ENCODE measurements at regions not wholly inside any gene's neighbourhood (a gene's known extent, or its start where the extent isn't known, plus 50 kb on each side); places are given as distances from the start of the nearest gene placed in this dataset.

DNA sequence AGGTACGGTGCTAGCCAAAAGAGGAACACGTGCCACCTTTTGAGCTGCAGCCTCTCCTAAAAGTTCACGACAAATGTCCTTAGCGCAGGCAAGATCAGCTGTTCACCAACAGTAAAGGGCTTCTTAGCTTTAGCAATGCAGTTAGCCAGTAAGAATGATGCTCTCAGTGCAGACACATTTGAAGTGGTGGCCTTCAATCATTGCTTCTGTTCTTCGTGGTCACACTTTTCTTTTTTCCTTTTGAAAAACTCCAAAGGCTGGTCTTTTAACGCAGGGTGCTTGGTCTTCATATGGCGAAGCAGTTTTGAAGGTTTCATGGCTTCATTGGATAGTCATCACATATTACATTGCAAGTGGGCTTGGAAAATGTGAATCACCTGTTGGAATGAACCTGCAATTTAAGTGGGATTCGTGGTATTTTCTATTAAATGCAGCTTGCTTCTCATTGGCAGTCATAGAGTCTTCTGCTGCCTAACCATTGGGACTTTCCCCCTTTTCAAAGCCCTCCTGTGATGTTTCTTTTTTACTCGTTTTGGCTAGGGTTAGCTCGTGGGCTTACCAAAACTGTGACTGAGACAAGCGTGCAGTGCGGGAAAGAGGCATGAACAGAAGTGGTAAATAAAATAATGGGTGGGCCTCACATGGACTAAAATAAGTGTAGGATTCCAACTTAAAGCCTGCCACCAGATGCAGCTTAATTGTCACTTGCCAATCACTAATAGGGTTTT is 100.9 kb downstream of the MRPL36 start:
- TF ChIP-seq, protein P1, sequence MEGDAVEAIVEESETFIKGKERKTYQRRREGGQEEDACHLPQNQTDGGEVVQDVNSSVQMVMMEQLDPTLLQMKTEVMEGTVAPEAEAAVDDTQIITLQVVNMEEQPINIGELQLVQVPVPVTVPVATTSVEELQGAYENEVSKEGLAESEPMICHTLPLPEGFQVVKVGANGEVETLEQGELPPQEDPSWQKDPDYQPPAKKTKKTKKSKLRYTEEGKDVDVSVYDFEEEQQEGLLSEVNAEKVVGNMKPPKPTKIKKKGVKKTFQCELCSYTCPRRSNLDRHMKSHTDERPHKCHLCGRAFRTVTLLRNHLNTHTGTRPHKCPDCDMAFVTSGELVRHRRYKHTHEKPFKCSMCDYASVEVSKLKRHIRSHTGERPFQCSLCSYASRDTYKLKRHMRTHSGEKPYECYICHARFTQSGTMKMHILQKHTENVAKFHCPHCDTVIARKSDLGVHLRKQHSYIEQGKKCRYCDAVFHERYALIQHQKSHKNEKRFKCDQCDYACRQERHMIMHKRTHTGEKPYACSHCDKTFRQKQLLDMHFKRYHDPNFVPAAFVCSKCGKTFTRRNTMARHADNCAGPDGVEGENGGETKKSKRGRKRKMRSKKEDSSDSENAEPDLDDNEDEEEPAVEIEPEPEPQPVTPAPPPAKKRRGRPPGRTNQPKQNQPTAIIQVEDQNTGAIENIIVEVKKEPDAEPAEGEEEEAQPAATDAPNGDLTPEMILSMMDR (conservative IDR thresholded peaks at IDR 0.05; ENCODE audit: low read length) = no peak
- no peak for TF ChIP-seq EZH2phosphoT487 (IDR thresholded peaks at IDR 0.05; ENCODE audit: borderline replicate concordance, low read depth, low read length)

Data from OCI-LY7 (cell line).